ENCODE measurements at regions not wholly inside any gene's neighbourhood (a gene's known extent, or its start where the extent isn't known, plus 50 kb on each side); places are given as distances from the start of the nearest gene placed in this dataset.

DNA sequence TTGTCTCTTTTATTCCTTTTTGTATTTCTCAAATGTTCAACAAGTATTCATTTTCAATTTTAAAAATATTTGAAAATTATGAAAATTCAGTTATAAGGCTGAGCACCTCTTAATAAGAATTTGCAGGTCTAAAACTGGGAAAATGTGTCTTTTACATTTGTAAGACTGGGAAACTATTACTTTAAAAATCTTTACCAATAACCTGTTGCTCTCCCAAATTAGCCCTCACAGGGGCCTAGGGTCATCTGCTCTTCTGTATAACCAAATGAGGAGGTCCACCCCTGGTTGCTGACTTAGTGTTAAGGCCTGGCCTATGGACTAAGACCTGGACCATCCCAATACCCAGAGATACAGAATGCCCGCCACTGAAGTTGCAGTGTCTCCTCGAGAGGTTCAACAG lies 280.5 kb downstream of the PLPP3 start:
- TF ChIP-seq, protein P1, sequence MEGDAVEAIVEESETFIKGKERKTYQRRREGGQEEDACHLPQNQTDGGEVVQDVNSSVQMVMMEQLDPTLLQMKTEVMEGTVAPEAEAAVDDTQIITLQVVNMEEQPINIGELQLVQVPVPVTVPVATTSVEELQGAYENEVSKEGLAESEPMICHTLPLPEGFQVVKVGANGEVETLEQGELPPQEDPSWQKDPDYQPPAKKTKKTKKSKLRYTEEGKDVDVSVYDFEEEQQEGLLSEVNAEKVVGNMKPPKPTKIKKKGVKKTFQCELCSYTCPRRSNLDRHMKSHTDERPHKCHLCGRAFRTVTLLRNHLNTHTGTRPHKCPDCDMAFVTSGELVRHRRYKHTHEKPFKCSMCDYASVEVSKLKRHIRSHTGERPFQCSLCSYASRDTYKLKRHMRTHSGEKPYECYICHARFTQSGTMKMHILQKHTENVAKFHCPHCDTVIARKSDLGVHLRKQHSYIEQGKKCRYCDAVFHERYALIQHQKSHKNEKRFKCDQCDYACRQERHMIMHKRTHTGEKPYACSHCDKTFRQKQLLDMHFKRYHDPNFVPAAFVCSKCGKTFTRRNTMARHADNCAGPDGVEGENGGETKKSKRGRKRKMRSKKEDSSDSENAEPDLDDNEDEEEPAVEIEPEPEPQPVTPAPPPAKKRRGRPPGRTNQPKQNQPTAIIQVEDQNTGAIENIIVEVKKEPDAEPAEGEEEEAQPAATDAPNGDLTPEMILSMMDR (IDR thresholded peaks at IDR 0.05; ENCODE audit: control extremely low read depth in 1 of 3, insufficient read depth in 1 of 3, low read depth in 1 of 3, low read length in 3 of 3) = no peak
- no peak for TF ChIP-seq JUND (IDR thresholded peaks at IDR 0.05; ENCODE audit: low read length)
- TF ChIP-seq SP4 (IDR thresholded peaks at IDR 0.05; ENCODE audit: low read length) = no peak
- TF ChIP-seq SP1 (IDR thresholded peaks at IDR 0.05; ENCODE audit: low read depth, low read length) = no peak
- no peak for TF ChIP-seq SUZ12 (IDR thresholded peaks at IDR 0.05; ENCODE audit: low read length)
- no peak for TF ChIP-seq POLR2A (IDR thresholded peaks at IDR 0.05; ENCODE audit: control extremely low read depth in 1 of 2, low read depth in 2 of 2, low read length in 2 of 2)
